ENCODE measurements at regions not wholly inside any gene's neighbourhood (a gene's known extent, or its start where the extent isn't known, plus 50 kb on each side); places are given as distances from the start of the nearest gene placed in this dataset.

DNA sequence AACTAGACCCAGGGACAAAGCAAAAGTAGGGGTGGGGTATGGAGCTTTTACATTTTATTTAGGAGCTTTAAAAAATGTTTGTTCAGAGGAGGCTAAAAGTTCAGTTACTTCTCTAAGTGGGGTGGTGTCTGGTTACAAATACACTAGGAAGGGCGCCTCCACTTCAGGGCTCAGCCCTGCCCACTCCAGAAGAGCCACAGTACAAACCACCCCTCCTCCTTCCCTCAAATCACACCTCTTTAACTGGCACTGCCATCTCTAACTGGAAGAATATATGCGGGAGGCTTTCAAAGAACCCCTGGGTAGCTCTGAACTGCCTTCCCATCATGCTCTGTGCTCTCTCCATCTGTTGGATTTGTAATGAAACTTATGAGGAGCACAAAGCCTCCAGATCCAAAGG, 98.8 kb upstream of the NFIB start:
- TF ChIP-seq POLR2A (IDR thresholded peaks at IDR 0.05; ENCODE audit: control extremely low read depth in 1 of 2, low read depth in 2 of 2, low read length in 2 of 2), result no peak
- TF ChIP-seq MAFK (IDR thresholded peaks at IDR 0.05; ENCODE audit: low read depth, low read length), result no peak
- TF ChIP-seq SP1 (IDR thresholded peaks at IDR 0.05; ENCODE audit: low read depth, low read length), result no peak
- TF ChIP-seq POLR2AphosphoS5 (IDR thresholded peaks at IDR 0.05; ENCODE audit: low read depth, low read length), result no peak
- TF ChIP-seq, protein P1, sequence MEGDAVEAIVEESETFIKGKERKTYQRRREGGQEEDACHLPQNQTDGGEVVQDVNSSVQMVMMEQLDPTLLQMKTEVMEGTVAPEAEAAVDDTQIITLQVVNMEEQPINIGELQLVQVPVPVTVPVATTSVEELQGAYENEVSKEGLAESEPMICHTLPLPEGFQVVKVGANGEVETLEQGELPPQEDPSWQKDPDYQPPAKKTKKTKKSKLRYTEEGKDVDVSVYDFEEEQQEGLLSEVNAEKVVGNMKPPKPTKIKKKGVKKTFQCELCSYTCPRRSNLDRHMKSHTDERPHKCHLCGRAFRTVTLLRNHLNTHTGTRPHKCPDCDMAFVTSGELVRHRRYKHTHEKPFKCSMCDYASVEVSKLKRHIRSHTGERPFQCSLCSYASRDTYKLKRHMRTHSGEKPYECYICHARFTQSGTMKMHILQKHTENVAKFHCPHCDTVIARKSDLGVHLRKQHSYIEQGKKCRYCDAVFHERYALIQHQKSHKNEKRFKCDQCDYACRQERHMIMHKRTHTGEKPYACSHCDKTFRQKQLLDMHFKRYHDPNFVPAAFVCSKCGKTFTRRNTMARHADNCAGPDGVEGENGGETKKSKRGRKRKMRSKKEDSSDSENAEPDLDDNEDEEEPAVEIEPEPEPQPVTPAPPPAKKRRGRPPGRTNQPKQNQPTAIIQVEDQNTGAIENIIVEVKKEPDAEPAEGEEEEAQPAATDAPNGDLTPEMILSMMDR (IDR thresholded peaks at IDR 0.05; ENCODE audit: control extremely low read depth in 1 of 3, insufficient read depth in 1 of 3, low read depth in 1 of 3, low read length in 3 of 3), result no peak
- TF ChIP-seq EP300 (IDR thresholded peaks at IDR 0.05; ENCODE audit: borderline replicate concordance in 1 of 2, low read depth in 2 of 2, low read length in 2 of 2), result no peak
